Adipocyte (in vitro differentiated cells): ENCODE measurements at regions not wholly inside any gene's neighbourhood (a gene's known extent, or its start where the extent isn't known, plus 50 kb on each side); places are given as distances from the start of the nearest gene placed in this dataset.

Experiments used
- DNase-seq: peaks from one replicate; pipeline ENCODE4 v3.0.0-alpha.2; 2015; ENCODE audit warnings: low read depth
- H3K27me3 ChIP-seq: replicated peaks from 2 replicates; pipeline ENCODE4 v1.7.0; 2013; ENCODE audit warnings: mild to moderate bottlenecking, low read length, moderate library complexity; ENCODE audit not compliant: control insufficient read depth, insufficient read depth
- H3K36me3 ChIP-seq: 2 replicates; pipeline ENCODE4 v1.7.0; 2013; ENCODE audit warnings: low read length, mild to moderate bottlenecking, moderate library complexity; ENCODE audit not compliant: control insufficient read depth, insufficient read depth, severe bottlenecking
- H3K4me1 ChIP-seq: 2 replicates; pipeline ENCODE4 v1.7.0; 2013; ENCODE audit warnings: mild to moderate bottlenecking, low read length, moderate library complexity; ENCODE audit not compliant: control insufficient read depth, insufficient read depth
- H3K4me3 ChIP-seq: 2 replicates; pipeline ENCODE4 v1.7.0; 2013; ENCODE audit warnings: mild to moderate bottlenecking, low read length, moderate library complexity
- H3K9ac ChIP-seq: 2 replicates; pipeline ENCODE4 v1.7.0; 2013; ENCODE audit warnings: mild to moderate bottlenecking, low read length, moderate library complexity
- H3K9me3 ChIP-seq: 2 replicates; pipeline ENCODE4 v1.7.0; 2013; ENCODE audit warnings: mild to moderate bottlenecking, low read length, moderate library complexity; ENCODE audit not compliant: control insufficient read depth

DNA sequence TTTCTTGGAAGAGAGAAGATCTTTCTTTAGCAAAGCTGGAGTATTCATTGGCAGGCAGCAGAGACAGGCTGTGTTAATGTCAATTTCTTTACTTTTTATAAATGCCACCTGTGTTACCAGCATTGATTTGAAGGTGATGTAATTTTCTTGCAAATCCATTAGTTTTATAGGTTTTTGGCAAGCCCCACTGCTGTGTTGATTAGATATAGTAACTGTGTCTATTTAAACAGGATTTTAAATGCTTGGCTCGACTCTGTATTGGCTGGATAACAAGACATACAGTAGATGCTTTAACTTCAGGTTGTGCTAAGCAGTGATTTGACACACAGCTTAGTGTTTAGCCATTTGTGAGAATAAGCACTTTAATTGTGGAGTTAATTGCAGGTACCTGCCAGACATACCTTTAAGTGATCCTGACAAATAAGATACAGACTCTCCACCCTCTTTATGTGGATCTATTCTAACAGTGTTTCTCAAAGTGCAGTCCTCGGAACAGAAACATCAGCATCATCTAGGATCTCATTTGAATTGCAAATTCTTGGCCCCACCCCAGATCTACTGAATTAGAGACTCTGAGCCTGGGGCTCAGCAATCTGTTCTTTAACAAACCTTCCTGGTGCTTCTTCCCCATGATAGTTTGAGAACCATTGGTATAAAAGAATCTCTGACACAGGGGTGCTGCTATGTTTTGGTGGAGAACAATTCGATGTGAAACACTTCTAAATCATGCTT is 397.5 kb downstream of the HDGFL1 start:
- H3K9ac ChIP-seq, result no peak overlapping the region
- H3K4me1 ChIP-seq, result no peaks in the 10 kb centered on the region
- no peaks in the 10 kb centered on the region for H3K36me3 ChIP-seq
- DNase-seq, result no peak
- no peaks in the 10 kb centered on the region for H3K9me3 ChIP-seq
- H3K4me3 ChIP-seq, result no peak overlapping the region
- no peaks in the 10 kb centered on the region for H3K27me3 ChIP-seq

DNA sequence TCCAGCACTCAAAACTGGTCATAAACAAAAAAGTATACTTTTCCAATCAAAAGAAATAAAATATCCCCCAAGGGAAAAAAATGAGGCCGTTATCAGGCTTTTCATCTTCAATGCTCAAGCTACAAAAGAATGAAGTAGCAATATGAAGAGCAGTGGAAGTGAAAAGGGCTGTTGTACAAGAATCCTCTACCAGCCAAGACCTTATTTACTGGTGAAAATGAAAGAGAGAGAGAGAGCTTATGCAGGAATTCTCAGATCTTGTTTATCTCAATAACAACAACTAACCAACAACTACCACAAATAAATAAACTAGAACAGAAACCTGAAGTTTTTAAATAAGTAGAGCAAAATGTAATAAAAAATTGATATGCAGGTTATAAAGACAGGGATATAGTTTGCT is 400.6 kb downstream of the HDGFL1 start:
- no peak for DNase-seq
- no peak overlapping the region for H3K9ac ChIP-seq
- H3K27me3 ChIP-seq, result no peaks in the 10 kb centered on the region

DNA sequence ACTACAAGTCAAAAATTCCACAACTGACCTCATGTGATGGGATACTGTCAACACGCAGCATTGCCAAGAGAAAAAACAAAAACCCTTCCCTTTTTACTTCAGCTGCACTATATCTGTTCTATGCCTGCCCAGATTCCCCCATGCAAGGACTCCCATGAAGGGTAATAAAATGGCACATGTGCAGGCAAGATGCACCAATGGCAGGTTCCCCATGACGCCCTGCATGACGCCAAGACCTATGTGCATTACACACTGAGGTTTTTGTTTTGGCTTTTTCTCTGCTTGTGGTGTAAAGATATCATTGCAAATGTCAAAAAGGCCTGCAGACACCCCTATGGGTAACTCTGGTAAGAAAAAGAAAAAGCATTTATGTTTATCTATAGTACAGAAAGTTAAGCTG is 403.4 kb downstream of the HDGFL1 start:
- no peak for DNase-seq
- no peak overlapping the region for H3K9ac ChIP-seq
- no peak overlapping the region for H3K4me3 ChIP-seq
- no peaks in the 10 kb centered on the region for H3K27me3 ChIP-seq
- H3K36me3 ChIP-seq, result no peaks in the 10 kb centered on the region
- no peaks in the 10 kb centered on the region for H3K4me1 ChIP-seq
- H3K9me3 ChIP-seq, result no peaks in the 10 kb centered on the region

More for the DNA sequence above, 400.6 kb downstream of the HDGFL1 start:
- H3K4me1 ChIP-seq, result no peaks in the 10 kb centered on the region
- no peaks in the 10 kb centered on the region for H3K9me3 ChIP-seq
- no peak overlapping the region for H3K4me3 ChIP-seq
- no peaks in the 10 kb centered on the region for H3K36me3 ChIP-seq

DNA sequence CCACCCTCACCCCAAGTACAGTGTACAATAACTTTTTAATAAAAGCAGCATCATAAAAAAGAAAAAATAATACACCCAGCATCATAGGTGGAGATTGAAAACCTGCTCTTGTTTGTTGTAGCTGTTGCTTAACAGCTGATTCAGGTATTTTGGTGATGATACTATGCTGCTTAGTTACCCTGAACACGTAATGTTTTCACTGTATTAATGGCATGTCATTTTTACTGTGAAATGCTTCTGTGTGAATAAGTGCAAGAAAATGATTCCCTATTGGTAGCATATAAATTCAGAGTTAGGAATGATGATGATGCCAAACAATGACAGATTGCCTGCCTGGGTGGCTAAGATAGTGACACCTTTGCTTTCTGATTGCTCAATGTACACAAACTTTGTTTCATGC is 405.7 kb downstream of the HDGFL1 start:
- Histone ChIP-seq H3K27me3 (no peaks in the 10 kb centered on the region), H3K4me1 (no peaks in the 10 kb centered on the region), H3K36me3 (no peaks in the 10 kb centered on the region), H3K9me3 (no peaks in the 10 kb centered on the region), H3K4me3 (no peak overlapping the region), H3K9ac (no peak overlapping the region)
- DNase-seq, result no peak

DNA sequence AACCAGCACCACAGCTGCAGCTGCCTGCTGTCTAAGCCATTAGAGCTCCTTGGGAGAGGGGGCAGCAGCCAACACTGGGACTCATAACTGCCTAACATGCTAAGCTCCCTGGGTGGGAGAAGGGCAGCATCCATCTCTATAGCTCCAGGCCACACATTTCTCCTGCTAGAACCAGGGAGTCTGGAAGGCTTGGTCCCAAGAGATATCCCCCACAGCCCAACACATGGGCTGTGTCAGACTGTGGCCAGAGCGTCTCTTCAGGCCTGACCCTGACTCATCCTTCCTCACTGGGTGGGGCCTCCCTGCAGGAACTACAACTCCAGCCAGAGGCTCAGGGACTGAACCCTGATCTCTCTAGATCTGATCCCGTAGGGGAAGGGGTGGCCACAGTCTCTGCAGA is 411.1 kb downstream of the HDGFL1 start:
- Histone ChIP-seq H3K36me3 (no peaks in the 10 kb centered on the region), H3K4me1 (peaks cover 4% of the 10 kb centered on the region), H3K9ac (no peak overlapping the region), H3K4me3 (no peak overlapping the region), H3K27me3 (no peaks in the 10 kb centered on the region), H3K9me3 (no peaks in the 10 kb centered on the region)
- no peak for DNase-seq

DNA sequence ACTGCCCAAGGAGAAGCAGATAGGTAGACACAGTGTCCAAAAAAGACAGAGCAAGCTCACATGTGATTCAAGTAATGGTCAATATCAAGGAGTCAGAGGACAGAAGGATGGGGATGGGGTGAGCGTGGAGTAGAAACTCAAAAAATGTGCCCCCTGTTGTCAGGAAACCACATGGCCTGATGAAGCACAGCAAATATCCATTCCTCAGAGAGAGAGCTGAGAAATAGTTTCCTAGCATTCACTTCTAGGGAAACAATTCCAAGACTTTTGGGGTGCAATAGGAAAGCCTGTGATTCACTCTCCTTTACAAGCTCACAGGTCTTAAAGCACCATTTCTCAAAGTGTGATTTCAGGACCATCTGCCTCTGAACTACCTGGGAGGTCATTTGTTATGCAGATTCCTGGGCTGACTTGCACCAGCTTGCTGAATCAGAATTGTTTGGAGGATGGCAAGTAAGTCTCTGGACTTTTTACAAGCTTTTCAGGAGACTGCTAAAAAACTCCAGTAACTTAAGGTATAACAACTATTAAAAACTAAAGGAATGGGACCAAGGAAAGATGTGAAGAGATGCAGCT is 432.8 kb downstream of the HDGFL1 start:
- Histone ChIP-seq H3K9ac (no peak overlapping the region), H3K4me3 (no peak overlapping the region)
- peak; percentile 4 for DNase-seq

DNA sequence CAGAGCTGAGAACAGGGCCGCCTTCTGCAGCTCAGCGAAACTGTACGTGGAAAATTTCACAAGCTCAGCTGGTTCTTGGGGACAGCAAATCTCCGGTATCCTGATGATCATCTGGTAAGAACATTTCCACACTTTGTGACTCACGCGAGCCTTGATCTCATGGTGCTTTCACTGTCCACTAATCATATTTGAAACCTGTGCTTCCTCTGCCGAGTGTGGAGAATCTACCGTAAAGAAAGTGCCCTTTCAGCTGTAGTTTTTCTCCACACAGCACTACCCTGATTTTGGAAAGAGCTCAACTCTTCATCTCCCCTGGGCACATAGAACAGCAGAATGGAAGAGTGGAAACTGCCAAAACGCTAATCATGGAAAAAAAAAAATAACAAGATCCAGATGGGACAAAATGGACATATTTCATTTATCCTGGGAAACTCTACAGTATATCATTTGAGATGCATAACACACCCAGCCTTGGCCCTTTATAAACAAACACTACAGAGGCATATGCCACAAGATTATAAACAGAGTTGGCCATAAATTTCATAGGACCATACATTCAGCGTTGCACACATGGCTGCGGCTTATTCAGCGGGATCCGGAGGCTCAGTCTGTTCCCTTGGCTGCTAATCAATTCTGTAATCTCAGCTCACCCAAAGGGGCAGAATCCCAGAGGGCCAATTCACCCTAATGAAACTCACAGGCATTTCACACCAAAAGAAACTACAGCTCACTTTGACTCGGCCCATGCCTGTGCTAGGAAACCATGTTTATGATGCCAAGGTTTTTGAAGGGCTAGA is 434.5 kb downstream of the HDGFL1 start:
- Histone ChIP-seq H3K36me3 (no peaks in the 10 kb centered on the region), H3K4me1 (peaks cover 15% of the 10 kb centered on the region), H3K9me3 (no peaks in the 10 kb centered on the region), H3K9ac (peak overlapping the region; percentile 70), H3K4me3 (peak overlapping the region; percentile 73), H3K27me3 (no peaks in the 10 kb centered on the region)
- DNase-seq, result peak; percentile 97

More for the DNA sequence above, 432.8 kb downstream of the HDGFL1 start:
- peaks cover 15% of the 10 kb centered on the region for H3K4me1 ChIP-seq
- no peaks in the 10 kb centered on the region for H3K9me3 ChIP-seq
- H3K27me3 ChIP-seq, result no peaks in the 10 kb centered on the region
- no peaks in the 10 kb centered on the region for H3K36me3 ChIP-seq

GRCh38 chr6:23006656-23007055 is 437.3 kb downstream of the HDGFL1 start:
- Histone ChIP-seq H3K27me3 (no peaks in the 10 kb centered on the region), H3K9me3 (no peaks in the 10 kb centered on the region), H3K4me3 (no peak overlapping the region), H3K9ac (no peak overlapping the region), H3K4me1 (peaks cover 15% of the 10 kb centered on the region), H3K36me3 (no peaks in the 10 kb centered on the region)
- DNase-seq, result no peak

DNA sequence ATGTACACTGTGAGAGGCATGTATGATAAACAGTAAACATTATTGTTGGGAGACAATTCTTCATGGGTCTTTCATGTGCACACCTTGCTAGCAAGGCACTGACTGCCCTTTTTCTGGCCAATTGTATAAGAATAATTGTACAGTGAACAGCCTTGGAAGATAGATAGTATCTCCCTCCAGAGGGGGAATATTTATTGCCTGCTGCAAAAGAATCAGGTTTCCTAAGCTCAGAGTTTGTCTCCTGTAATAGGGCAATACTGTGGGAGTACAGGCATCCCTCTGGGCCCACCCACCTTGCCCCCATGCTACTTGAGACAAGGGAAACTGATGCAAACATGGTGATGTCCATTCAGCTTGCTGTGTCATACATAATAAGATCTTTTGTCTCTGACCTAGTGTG is 442.2 kb downstream of the HDGFL1 start:
- Histone ChIP-seq H3K9ac (no peak overlapping the region), H3K9me3 (no peaks in the 10 kb centered on the region), H3K27me3 (no peaks in the 10 kb centered on the region), H3K36me3 (no peaks in the 10 kb centered on the region), H3K4me1 (peaks cover 6% of the 10 kb centered on the region), H3K4me3 (no peak overlapping the region)
- DNase-seq, result no peak

DNA sequence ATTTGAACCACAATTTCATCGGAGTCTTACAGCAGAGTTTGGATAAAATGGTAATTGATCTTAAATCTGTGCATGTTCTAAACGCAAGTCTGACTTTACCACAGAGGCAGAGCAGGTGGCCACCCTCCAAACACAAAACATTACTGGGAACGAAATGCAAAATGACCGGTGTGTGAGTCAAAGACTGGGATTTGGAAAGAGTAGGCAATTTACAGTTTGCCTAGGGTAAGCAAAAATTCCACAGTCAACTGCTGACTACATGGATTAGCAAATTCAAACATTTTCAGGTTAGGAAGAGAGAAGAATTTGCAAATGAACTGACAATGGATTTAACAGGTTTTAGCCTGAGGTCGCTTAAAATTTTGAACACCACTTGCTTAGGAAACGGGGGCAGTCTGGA is 444.4 kb downstream of the HDGFL1 start:
- Histone ChIP-seq H3K4me1 (peaks cover 6% of the 10 kb centered on the region), H3K4me3 (no peak overlapping the region), H3K27me3 (no peaks in the 10 kb centered on the region), H3K36me3 (no peaks in the 10 kb centered on the region), H3K9me3 (no peaks in the 10 kb centered on the region), H3K9ac (no peak overlapping the region)
- no peak for DNase-seq

DNA sequence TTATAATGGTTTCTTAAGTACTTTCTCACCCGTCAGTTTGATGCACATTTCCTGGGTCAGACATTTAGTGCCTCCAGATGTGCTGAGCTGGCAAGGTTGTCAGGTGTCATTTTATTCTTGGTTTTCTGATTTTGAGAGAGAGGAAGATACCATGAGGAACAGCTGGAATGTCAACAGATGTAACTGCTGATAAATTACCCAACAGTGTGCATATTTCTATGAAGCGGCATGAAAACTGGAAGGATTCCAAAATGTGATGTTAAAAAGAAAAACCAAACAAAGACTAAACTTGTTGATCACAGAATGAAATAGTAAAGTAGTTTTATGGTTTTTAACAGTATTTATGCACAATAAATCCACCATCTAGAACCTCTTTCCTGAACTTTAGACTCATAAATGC is 447.3 kb downstream of the HDGFL1 start:
- Histone ChIP-seq H3K27me3 (no peaks in the 10 kb centered on the region), H3K4me1 (peaks cover 6% of the 10 kb centered on the region), H3K9ac (no peak overlapping the region), H3K36me3 (no peaks in the 10 kb centered on the region), H3K9me3 (peaks cover 3% of the 10 kb centered on the region), H3K4me3 (no peak overlapping the region)
- peak; percentile 57 for DNase-seq
